Gastroesophageal sphincter (tissue), 3 donors: ENCODE measurements at regions not wholly inside any gene's neighbourhood (a gene's known extent, or its start where the extent isn't known, plus 50 kb on each side); places are given as distances from the start of the nearest gene placed in this dataset.
"Not testable (repeated sequence)": the region's sequence is repeated elsewhere in the genome, so short reads cannot be mapped to it uniquely, and the experiment has no call there.

Experiments
- CTCF ChIP-seq, 4 experiments: fragments of 200-600 bp in 2 of 4; fragments of 450-650 bp in 2 of 4; sonication (generic) in 1 of 4; IDR thresholded peaks; one replicate each; pipeline ENCODE4 v1.5.1; 2017 to 2019; ENCODE audit warnings: antibody characterized with exemption in 4 of 4, mild to moderate bottlenecking in 2 of 4, moderate library complexity in 2 of 4
- POLR2A ChIP-seq, 2 donors: fragments of 450-650 bp; IDR thresholded peaks; one replicate each; pipeline ENCODE4 v1.6.1; 2017; ENCODE audit warnings: antibody characterized with exemption in 2 of 2, mild to moderate bottlenecking in 2 of 2, moderate library complexity in 1 of 2

GRCh38 chr12:67110345-67110744, 158.8 kb upstream of the CAND1 start:
- TF ChIP-seq CTCF, POLR2A (IDR thresholded peaks at IDR 0.05): not testable (repeated sequence)
